ENCODE measurements at regions not wholly inside any gene's neighbourhood (a gene's known extent, or its start where the extent isn't known, plus 50 kb on each side); places are given as distances from the start of the nearest gene placed in this dataset.

DNA sequence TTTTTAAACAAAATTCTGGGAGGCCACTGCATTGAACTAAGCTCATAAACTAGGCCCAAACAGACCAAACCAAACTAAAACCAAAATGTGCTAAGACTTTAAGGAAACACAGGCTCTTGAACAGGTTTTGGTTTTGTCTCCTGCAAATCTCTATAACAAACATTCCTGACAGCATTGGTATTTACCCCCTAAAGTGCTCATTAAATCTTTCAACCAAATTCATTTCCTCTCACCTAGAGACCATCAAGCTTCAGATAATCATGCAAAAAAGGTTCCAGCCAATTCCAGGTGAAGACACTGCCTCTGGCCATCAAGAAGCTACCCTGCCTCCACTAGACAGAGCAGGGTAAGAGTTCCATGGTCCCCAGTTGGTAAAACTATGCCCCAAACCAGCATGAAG is 951.2 kb upstream of the MIR17HG start:
- no peak for DNase-seq

DNA sequence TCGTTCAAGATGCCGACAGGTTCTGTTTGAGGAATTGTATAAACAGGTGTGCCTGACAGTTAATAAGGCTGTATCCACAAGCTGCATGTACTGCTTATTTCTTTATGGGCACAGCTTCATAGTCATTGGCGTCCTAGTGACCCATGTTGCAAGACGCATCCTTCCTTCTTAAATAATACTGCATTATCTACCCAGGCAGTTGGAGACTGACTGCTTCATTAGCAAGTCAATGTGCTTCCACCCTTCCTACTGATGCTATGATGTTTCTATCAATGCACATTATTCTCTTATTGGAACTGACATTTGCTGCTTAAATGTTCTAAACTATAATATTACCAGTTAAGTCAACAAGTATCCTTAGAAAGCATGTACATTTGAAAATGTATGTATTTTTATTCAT is 950.0 kb upstream of the MIR17HG start:
- DNase-seq: no peak

DNA sequence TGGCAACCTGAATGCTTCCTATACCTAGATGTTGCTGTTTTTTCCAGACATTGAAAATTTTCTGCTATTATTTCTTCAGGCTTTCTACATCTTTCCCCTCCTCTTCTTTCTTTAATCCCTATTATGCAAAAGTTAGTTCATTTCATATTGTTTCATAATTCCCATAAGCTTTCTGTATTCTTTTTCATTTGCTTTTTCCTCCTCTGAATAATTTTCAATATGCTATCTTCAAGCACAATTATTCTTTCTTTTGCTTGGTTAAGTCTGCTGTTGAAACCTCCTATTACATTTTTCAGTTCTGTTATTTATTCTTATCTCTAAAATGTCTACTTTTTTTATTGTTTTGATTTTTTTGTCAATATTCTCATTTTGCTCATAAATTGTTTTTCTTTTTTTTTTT is 947.1 kb upstream of the MIR17HG start:
- no peak for DNase-seq

DNA sequence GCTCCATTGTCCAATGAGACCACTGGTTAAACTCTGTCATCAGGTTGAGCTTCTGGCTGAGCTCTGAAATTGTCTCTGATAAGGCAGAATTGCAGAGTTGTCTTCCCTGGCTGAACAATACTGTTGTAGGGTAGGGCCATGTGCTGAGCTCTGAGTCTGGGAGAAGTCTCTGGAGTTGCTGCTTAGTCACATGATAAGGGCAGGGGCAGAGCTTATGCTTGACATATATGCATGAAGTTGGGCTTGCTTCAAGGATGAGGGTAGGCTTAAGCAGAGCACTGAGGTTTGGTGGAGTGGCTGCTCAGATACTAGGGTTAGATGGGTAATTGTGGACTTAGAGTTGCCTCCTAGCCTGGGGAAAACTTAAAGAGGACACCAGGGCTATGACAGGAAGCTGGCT is 946.3 kb upstream of the MIR17HG start:
- DNase-seq: no peak

- no peak for DNase-seq
These were observed 945.4 kb upstream of the MIR17HG start for GRCh38 chr13:90402102-90402501.

GRCh38 chr13:90402613-90403012 is 944.9 kb upstream of the MIR17HG start:
- no peak for DNase-seq

DNA sequence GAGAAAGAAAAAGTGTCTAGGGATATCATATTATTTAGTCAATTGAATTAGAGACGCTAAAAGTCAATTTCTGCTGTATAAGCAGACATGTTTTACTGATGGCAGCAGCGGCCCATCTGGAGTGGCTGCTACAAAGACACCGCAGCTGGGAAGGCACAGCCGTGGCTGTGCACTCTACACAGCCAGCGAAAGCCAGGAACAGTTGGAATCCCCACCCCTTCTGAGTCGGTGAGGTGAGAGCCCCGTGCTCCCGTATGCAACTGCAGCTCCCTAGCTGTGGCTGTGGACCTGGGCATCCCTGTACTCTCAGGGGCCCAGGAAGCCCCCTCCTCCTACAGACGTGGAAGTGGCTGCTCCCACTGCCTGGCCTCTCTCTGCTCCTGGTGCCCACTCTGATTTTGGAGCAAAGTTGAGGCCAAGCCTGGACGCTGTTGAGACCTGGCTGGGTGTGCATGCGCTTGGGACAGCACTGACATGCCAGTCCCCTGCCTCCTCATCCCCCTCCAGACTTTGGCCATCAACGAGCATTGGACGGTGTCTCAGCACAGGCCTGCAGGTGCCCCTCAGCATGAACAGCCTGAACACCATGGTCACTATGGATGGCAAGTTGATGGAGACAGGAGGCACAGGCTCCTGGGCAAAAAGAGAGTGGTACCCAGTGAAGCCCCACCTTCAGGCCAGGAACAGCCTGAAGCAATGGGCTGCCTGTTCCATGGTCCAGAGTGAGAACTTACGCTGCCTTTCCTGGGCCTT is 944.0 kb upstream of the MIR17HG start:
- DNase-seq: no peak

DNA sequence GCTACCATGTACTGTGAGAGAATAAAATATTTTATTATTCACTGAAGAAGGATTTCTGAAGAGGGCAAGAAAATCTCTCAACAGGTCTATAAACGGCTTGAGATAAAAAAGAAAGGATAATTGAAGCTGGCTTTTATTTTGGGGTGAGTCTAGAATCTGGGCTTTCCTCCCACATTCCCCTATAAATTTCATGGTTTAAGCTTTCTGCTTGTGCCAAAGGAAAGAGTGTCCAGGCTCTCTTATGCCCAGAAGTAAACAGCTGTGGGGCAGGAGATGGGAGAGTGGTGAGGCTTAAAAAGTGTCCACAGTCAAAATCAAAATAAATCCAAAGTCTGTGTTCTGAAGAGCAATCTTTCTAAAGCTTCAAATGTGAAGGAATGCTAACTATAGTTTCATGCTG is 942.2 kb upstream of the MIR17HG start:
- DNase-seq: no peak

- DNase-seq: no peak
These were observed 934.5 kb upstream of the MIR17HG start for GRCh38 chr13:90412980-90413379.

GRCh38 chr13:90413548-90413947 is 933.9 kb upstream of the MIR17HG start:
- DNase-seq: no peak

DNA sequence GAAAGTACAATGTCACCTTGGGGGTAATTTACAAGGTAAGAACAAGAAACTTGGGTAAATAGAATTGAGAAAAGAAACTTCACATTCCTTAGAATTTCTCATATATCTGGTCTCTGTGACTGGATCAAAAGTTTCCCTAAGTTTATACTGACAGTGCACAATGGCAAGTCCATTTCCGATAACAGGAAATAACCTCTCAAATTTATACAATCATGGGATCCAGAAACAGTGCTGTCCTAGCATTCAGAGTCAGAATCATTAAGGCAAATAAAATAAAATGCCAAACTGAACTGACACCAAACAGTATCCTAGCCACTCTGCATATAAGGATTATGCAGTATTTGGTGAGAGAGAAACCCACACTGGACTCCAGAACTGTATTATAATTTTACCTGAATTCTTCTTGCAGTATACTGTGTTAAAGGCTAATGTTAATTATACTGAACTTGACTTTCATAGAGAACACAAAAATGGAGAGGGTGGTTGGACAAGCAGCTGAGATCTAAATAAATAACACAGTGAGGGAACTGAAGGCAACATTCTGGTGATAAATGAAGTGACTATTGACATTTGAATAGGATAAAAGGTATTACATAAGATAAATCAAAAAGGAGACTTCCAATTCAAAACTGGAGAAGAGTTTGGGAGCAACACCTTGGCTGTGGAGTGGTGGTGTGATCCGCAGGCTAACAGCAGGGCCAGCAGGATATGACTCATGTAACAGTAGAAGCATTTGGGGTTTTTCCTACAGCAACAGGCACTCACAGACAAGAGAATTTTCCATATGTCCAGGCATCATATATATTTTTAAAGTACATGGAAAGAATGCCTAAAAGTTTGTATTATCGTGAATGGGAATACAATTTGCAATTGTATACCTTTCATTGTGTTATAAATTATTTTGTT is 932.5 kb upstream of the MIR17HG start:
- no peak for DNase-seq

DNA sequence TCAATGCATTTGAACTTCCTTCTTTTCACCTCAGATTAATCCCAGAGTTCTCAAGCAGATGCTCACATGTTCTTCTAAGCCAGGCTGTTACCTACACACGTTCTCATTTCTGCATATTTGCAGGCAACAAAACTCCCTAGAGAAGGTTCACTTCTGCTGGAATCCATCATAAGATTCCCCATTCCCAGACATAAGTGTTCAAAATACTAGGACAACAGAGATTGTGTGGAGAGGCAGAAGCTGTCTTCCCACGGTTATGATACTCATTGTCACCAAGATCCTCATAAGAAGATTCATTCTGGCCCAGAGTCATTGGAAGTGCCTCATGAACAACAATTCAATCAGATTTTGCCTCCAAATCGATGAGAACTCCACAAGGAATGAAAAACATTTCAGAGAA is 931.6 kb upstream of the MIR17HG start:
- no peak for DNase-seq

DNA sequence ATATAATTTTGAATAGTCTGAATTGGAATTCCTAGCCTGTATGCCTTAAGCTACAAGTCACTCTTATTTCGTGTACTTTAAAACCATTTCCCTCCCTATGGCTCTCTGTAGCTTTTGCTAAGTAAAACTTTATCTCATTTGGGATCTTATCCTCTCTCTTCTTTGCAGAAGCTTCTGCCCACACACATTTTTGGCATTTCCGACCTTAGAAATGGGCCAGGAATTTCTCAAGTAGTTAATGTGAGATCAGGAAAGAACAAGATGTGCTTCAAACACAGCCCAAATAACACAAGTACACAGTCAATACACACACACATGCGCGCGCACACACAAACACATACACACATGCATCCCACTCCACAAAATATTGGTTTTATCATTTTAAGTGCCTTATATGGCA is 931.0 kb upstream of the MIR17HG start:
- no peak for DNase-seq

DNA sequence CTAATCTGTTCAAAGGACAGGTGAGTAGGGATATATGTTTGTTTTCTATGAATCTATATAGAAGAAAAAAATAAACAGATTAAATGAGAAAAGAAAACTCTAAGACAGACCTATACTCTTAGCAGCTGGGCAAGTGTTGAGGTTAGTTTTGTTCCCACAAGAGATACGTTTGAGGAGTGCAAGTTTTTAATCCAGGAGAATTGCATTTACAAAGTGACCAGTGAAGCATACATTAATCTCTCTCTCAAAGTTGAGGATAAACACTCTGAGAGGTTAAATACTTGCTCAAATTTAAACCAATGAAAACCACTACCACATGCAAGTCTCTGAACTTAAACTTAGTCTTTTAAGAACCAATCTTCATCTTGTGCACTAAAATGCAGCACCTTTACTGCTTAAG is 930.5 kb upstream of the MIR17HG start:
- DNase-seq: no peak

GRCh38 chr13:90420683-90421082 is 926.8 kb upstream of the MIR17HG start:
- DNase-seq: no peak

- DNase-seq: no peak
These were observed 919.9 kb upstream of the MIR17HG start for GRCh38 chr13:90427322-90428272.

- no peak for DNase-seq
These were observed 918.8 kb upstream of the MIR17HG start for GRCh38 chr13:90428522-90429210.

- no peak for DNase-seq
These were observed 917.4 kb upstream of the MIR17HG start for GRCh38 chr13:90430127-90430526.

- DNase-seq: no peak
These were observed 910.8 kb upstream of the MIR17HG start for GRCh38 chr13:90436697-90437096.

DNA sequence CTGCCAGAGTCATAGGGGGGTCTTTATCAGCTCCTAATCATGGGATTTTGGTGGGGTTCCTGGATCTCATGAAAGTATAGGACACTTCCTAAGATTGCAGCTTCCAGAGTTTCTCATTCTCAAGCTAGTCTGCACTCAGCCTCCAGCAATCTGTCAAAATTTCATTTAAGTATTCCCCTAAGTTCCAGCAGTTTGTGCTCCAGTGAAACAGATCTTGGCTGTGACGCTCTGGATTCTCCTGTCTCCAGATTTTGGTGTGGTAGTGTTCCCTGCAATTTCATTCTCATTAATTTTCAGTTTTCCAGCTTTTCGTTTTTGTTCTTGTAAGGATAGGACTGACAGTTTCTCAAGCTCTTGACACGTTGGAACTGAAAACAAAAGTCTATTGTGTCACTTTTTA is 908.9 kb upstream of the MIR17HG start:
- DNase-seq: no peak

DNA sequence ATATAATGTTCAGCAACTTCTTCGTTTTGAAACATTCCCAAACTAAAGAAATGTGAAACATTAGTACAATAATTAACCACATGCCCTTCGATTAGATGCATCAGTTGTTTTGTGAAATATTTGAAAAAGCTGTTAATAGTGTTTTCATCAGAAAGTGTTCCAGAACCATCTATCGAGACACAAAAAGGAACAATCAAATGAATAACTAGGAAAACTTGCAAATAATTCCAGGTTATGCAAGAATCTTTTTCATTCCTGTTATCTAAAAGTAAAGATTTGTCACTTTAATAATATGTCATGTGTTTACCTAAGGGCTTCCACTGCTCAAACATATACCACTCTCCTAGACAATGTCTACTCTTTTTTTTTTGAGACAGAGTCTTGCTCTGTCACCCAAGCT is 904.2 kb upstream of the MIR17HG start:
- no peak for DNase-seq

- no peak for DNase-seq
These were observed 903.3 kb upstream of the MIR17HG start for GRCh38 chr13:90444232-90444631.

GRCh38 chr13:90445179-90445578 is 902.3 kb upstream of the MIR17HG start:
- DNase-seq: no peak

Data from right forelimb (tissue), 1 donor.